NCI-H1417 (cell line): ENCODE measurements at regions not wholly inside any gene's neighbourhood (a gene's known extent, or its start where the extent isn't known, plus 50 kb on each side); places are given as distances from the start of the nearest gene placed in this dataset.

Experiments used
- DNase-seq, 3 experiments: peaks; one replicate each; lab custom pipeline; 2025; lab: John Stamatoyannopoulos, UW

GRCh38 chr3:59580996-59581395 lies 531.2 kb upstream of the CFAP20DC start:
- DNase-seq, result no peak

GRCh38 chr3:59580499-59580898 lies 530.7 kb upstream of the CFAP20DC start:
- no peak for DNase-seq

- no peak for DNase-seq
Measured at GRCh38 chr3:59578129-59578528, 528.3 kb upstream of the CFAP20DC start.

DNA sequence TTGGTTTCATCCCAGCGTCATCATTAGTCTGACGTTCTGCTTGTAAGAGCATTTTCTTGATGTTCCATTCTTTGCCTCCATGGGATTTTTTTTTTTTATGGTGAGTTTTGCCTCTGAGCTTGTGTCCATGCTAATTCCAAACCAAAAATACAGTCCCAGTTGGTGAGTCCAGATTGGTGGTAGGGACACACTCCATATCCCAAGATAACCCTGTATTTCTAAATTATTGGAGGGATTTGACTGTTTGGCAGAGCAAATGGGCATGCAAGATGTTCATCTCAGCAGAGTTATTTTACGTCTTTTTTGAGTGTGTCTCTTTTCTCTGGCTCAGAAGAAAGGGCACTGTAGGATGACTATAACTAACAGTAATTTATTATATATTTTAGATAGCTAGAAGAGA lies 526.8 kb upstream of the CFAP20DC start:
- DNase-seq, result no peak

- DNase-seq, result peak; percentile 74 to 88 (median 88)
Measured at GRCh38 chr3:59575113-59576001, 525.5 kb upstream of the CFAP20DC start.

DNA sequence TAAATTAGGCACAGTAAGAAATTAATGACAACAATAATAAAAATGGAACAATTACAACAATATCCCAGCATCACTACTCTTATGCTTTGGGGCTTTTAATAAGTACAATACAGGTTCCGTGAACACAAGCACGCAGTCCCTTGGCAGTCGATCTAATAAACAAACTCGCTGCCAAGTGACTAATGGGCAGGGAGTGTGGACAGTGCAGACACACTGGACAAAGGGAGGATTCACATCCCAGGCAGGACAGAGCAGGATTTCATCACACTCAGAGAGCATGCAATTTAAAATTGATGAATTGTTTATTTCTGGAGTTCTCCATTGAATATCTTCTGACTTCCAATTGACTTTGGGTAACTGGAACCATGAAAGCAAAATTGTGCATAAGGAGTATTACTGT lies 524.1 kb upstream of the CFAP20DC start:
- no peak for DNase-seq

DNA sequence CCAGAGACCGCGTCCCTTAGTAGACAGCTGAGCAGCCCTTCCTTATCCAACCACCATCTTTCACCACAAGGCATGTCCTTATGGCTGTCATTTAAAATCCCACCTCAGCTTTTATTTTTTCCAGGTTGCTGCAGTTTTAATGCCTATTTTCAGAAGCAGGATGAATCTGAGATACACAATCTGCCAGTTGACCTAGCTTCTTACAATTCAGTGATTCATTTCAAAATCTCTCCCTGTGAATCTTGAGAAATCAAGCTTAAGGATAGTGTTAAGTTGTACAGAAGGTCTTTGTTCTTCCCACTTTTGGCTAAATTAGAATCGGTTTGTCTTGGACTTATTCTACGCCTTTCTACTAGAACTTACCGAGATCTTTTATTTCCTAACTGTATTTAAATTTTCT lies 522.3 kb upstream of the CFAP20DC start:
- DNase-seq, result no peak

DNA sequence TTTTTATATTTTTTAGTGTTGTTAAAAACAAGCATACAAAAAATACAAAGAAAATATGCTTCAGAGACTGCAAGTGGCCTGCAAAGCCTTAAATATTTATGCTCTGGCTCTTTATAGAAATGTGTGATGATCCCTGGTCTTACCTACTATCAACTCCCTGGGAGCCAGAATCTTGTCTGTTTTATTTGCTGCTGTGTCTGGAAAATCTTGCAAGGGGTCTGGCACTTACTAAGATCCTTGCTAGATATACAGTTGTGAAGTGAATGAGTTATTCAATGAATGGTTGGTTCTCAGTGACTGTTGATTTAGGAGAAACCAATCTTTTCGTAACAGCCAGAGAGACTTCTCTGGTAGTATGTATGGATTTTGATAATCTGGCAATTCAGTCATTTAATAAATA lies 521.0 kb upstream of the CFAP20DC start:
- no peak for DNase-seq

- DNase-seq, result no peak
Measured at GRCh38 chr3:59567661-59568060, 517.8 kb upstream of the CFAP20DC start.

DNA sequence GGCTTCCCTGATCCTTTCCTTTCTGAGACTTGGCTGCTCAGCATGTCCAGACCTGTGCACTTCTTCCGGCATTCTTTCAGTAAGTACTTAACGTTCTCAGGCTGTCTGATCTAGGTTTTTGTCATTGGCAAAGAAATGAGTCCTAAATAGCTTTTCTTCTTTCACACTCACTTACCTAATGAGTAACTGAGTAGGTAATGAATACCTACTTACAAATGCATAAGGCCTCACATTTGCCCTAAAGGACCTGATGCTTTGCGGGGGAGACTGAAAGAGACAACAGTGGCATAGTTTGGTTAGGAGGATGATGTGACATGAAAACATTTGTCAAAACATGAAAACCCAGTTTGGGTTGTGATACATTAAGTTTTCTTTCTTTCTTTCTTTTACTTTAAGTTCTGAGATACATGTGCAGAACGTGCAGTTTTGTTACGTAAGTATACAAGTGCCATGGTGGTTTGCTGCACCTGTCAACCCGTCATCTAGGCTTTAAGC lies 516.7 kb upstream of the CFAP20DC start:
- DNase-seq, result no peak

DNA sequence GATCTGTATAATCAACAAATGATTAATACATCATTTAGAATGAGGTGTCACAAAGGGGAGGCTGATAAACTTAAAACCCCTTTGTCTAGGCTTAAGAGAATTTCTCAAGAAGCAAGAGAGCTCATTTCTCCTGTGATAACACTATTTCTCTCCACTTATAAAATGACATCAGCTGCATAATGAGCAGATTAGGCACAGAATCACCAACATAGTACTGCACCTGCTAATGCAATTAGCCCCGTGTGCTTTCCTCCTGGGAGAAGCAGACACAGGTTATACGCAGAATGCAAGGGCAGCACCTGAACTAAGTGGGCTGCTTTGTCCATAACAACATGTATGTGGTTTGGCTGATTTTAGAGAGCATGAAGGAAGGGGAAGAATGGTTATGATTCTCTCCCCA lies 515.3 kb upstream of the CFAP20DC start:
- DNase-seq, result peak in 2 of 3 experiments; percentile 12 to 71

DNA sequence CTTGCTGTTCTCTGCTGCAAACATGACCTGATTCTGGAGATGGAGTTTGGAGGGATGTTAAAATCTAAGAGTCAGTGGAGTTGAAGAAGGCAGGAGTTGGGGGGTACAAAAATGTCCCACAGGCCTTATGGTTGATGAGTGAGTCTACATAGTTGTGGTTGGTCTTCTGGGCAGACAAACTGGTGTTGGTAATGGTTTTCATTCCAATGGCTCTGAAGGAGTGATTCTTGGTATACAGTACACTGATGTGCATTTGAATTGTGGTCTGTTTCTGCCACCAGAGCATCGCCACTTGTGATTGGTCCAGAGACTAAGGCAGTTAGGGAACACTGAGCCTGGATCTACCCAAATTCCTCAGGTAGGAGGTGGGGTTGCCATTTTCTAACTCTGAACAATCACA lies 514.1 kb upstream of the CFAP20DC start:
- no peak for DNase-seq

- no peak for DNase-seq
Measured at GRCh38 chr3:59563072-59563605, 513.3 kb upstream of the CFAP20DC start.

- no peak for DNase-seq
Measured at GRCh38 chr3:59559721-59560435, 510.1 kb upstream of the CFAP20DC start.

DNA sequence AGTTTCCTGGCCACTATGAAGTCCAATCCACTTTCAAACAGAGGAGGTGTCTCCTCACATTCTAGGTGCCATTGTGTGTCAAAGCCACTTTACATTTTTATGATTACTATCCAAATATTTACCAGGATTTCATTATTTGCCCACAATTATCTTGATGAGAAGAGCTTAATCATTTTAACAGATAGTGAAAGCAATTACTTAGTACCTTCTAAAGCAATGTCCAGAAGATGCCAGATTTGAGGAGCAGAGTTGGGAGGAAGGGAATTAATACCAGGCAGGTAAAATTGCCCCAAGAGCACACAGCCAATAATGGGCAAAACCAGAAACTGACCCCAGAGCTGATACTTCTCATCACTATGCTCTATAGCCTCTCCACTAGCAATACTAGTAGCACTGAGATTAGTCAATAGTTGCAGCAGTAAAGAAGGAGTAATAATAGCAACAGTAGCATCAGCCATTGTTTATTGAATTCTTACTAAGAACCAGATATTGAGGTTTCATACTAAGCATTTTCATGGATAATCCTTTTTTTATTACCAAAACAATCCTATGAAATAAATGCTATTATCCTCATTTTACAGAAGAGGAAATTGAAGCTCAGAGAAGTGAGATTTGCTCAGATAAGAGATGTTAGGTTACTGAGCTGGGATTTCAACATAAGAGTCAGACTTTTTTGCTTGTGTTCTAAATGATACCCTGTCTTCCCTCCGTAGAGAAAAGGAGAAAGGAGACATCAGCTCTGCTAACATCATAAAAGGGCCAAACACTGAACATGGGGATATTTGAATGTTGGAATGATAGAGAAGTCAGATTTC lies 509.3 kb upstream of the CFAP20DC start:
- peak in 1 of 3 experiments; percentile 57 for DNase-seq

- no peak for DNase-seq
Measured at GRCh38 chr3:59555593-59556315, 505.9 kb upstream of the CFAP20DC start.

- DNase-seq, result no peak
Measured at GRCh38 chr3:59553076-59553475, 503.3 kb upstream of the CFAP20DC start.

DNA sequence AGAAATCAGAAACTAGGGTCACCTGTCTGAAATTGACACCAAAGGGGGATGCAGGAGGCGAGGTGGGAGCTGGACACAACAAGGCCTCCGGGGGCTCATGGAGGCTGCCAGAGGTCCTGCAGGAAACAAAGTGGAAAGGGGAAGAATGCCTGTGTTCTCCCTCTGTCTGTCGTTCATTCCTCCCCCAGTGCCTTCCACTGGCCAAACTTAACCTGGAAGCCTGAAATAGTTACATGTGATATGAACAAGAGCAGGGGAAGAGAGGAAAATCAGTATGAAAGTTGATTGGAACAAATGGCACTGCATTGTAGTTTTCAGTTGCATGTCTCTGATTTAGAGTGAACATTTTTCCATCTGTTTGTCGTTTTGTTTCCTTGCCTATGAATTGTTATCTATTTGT lies 502.0 kb upstream of the CFAP20DC start:
- no peak for DNase-seq

DNA sequence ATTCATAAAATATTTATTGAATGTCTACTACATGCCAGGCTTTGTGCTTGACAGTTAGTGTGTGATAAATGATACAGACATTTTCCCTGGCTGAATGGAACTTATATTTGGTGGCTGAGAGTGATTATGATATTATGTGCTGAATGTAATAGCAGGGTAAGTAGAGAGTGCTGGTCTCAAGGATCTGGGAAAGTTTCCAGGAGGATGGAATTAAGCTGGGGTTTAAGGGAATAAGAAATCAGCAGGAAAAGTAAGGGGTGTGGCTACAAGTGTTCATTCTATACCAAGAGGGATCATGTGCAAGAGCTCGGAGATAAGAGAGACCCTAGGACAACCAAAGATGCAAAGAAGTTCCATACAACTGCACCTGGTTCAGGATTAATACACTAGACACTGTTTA lies 500.1 kb upstream of the CFAP20DC start:
- no peak for DNase-seq

GRCh38 chr3:59547874-59548273 lies 498.0 kb upstream of the CFAP20DC start:
- no peak for DNase-seq

DNA sequence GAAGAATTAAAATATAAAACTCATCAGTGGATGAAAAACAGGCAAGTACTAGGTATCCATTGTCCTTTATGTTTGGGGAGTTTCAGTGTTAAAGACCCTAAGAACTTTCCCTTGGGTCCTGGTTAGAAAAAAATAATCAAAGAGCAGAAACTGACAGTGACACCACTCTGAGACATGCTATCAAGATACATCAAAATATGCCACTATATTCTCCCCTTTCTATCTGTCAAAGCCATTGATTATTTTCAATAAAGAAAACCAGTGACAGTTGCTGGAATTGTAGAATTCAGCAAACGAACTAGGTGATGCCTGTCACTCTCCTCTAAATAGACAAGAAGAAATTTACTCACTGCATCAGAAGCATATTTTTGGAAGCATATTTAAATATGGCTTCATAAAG lies 496.7 kb upstream of the CFAP20DC start:
- DNase-seq, result no peak
